COLO668 (cell line): ENCODE measurements at regions not wholly inside any gene's neighbourhood (a gene's known extent, or its start where the extent isn't known, plus 50 kb on each side); places are given as distances from the start of the nearest gene placed in this dataset.

Experiments used
- DNase-seq: peaks from one replicate; lab custom pipeline; 2025; ENCODE audit not compliant: unreplicated experiment; lab: John Stamatoyannopoulos, UW

GRCh38 chr4:176843710-176844109, 51.0 kb upstream of the VEGFC start:
- DNase-seq = no peak

GRCh38 chr4:176844448-176844847, 51.7 kb upstream of the VEGFC start:
- DNase-seq = no peak

GRCh38 chr4:176845636-176846035, 52.9 kb upstream of the VEGFC start:
- no peak for DNase-seq

- no peak for DNase-seq
Measured at GRCh38 chr4:176849076-176849475, 56.4 kb upstream of the VEGFC start.

- DNase-seq = no peak
Measured at GRCh38 chr4:176850436-176850835, 57.7 kb upstream of the VEGFC start.

GRCh38 chr4:176856421-176856820, 63.7 kb upstream of the VEGFC start:
- DNase-seq = no peak

GRCh38 chr4:176858839-176859238, 66.1 kb upstream of the VEGFC start:
- no peak for DNase-seq

DNA sequence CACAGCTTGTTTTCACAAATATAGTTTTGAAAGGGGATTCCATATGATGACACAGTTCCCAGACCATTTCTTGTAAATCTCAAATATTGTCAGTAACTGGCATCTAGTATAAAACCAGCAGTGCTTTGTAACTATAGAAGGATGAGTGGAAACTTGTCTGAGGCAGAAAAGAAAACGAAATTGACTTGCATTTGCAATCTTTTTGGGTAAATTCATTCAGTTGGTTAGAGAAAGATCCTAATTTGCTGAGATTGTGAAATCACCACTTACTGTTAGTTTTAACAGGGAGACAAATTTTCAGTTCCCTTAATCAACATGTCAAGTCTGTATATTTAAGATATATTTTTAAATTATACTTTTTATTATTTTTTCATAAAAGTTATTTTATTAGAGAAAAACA, 71.5 kb upstream of the VEGFC start:
- no peak for DNase-seq

DNA sequence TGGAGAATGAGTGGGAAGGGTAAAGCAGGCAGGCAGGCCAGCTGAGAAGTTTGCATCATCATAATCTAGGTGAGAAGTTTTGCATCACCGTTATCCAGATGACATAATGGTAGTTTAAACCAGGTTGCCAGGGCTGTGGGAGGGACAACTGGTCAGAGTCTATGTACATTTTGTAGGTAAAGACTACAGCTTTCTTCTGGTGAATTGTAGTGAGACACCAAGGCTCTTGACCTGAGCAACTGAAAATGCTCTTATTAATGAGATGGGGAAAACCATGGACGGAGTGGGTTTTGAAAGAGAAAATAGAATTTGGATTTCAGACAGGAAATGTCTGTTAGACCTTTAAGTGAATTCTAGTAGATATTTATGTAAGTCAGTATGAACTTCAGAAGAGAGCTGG, 76.0 kb upstream of the VEGFC start:
- no peak for DNase-seq

GRCh38 chr4:176872461-176872860, 79.7 kb upstream of the VEGFC start:
- no peak for DNase-seq

GRCh38 chr4:176874721-176875445, 82.2 kb upstream of the VEGFC start:
- no peak for DNase-seq

DNA sequence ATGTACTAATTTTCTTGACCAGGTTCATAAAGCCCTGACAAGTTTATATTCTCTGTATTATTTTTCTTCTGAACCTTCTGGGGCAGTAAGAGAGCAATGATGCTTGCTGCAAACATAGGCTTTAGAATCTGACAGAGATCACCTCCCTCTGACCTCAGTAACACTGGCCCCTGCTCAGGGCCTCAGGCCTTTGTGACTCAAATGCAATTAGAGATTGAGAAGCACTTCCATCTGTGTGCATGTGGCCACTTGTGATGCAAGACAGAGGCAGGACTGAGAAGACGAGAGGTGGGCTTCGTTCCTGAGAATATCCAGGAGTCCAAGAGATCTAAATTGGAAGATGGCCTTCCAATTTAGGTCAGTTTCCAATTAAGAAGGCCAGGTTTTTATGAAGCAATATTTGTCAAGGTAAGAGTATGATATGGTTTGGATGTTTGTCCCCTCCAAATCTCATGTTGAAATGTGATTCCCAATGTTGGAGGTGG, 82.8 kb upstream of the VEGFC start:
- DNase-seq = no peak

DNA sequence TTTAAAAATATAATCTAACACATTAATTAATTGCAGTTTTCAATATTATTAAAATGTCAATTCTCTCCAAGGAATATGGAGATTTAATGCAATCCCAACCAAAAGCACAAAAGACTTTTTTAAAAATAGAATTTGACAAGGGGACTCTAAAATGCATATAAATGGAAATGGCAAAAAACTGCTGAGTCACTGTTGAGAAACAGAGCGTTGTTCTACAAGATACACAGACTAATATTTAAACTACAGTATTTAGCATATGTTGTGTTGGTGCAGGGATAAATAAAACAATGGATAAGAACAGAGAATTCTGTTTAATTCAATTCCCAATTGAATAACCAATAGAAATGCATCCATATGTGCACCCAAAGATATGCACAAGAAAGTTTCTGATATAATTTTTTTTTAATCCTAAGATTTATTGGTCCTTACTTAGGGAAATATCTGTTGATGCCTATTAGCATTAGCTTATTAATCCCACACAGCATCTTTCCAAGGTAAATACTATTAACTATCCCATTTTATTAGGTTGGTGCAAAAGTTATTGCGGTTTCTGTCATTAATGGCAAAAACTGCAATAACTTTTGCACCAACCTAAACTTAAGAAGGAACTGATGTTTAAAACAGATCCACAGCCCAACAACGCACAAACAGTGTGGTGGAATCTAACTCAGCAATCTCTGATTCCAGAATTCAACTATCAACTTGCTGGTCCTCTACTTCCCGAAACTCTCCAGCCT, 86.8 kb upstream of the VEGFC start:
- no peak for DNase-seq

DNA sequence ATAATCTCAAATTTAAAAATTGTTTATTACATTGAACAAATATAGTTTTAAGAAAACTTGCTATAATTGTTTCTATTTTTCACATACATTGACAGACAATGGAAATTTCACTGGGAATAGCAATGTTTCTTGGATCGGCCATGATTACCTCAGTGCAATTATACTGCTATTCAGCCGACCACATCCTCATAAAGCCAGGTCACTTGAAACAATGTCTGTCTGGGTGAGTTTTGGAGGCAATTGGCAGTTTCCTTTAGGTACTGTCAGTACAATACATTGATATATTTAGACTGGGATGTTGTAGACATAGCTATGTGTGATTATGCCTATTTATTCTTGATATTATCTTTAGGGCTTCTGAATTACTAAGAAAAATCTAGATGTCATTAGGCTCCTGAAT, 89.5 kb upstream of the VEGFC start:
- no peak for DNase-seq

DNA sequence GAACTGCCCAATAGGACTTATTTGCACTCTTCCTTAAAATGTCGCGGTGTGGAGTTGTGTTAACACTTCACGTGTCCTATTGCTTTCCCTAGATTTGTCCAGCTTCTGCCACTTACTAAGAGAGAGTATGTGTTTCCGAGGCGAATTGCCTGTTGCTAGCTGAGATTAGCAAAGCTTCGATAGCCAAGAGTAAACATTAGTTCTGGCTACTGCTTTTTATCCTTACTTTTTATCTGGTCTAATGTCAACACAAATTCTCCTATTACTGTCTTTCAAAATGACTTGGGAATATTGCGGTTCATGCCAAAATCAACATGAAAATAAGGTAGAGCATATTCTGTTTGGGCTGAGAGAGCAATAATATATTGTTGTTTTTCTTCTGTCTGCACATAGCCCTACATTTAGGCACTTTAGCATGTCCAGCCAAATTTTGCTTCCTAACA, 90.4 kb upstream of the VEGFC start:
- DNase-seq = no peak

DNA sequence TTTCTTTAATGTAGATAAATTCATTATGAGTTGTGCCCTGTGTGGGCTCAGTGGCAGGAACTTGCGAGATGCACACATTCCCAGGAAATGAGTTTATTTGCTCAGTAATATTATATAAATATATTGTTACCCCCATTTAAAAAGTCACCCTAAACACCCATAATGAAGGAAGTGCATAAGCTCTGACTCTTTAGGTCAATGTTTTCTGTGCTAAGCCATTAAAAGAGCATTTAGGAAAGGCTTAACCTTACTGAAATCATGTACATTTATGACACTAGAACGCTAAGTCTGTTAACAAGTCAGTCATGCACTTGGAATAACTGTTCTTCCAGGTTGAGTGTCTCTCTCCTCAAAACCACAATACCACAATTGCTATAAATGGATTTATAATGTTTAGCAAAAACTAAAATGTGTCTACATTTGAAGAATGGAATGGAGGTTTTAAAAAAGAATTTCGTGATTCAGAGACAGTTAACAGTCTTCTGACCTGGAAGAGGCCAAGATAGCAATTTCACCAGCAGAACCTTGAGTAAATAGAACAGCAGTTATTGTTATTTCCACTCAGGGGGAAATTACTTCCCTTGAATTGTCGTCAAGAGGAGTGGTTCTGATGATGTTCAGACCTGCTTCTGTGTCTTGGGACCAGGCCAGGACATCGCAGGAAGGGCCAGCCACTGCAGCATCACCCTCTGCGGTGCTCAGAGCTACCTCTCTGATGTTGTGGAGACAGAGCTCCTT, 91.1 kb upstream of the VEGFC start:
- no peak for DNase-seq

- no peak for DNase-seq
Measured at GRCh38 chr4:176885224-176885623, 92.5 kb upstream of the VEGFC start.

DNA sequence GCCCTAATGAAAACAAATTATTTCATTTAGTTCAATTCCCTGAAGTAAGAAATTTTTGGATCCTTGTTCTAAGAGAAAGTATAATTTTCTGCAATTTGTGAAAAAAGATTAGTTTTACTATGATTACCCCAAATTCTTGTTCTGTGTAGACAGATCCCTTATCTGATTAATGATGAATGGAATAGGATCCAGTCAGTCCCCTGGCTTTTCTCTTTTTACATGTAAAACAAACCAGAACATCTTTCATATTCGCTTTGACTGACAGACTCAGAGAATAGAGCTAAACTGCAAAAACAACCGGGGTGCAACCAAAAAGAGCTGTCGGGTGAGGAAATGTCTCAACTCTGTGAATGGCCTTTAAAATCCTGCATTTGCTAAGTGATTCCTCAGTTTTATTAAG, 93.4 kb upstream of the VEGFC start:
- no peak for DNase-seq

GRCh38 chr4:176889776-176890175, 97.1 kb upstream of the VEGFC start:
- no peak for DNase-seq

GRCh38 chr4:176894498-176894897, 101.8 kb upstream of the VEGFC start:
- DNase-seq = no peak

GRCh38 chr4:176896211-176896610, 103.5 kb upstream of the VEGFC start:
- DNase-seq = no peak

DNA sequence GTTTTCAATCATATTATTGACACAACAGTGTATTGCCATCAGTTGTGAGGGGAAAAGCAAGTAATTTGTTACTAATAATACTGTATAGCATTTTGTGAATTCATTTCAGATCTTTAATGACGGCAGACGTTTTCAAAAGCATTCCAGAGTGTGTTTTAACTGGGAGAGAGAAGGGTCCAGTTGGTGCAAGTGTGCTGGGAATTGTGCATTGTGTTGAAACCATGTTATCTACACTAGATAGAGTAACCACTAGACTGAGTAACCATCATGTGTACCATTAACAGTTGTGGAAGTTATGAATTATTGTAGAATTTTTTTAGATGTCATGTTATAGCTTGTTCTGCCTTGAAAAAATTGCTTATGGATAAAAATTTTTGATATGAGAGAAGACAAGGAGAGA, 104.5 kb upstream of the VEGFC start:
- DNase-seq = no peak
